ENCODE measurements at regions not wholly inside any gene's neighbourhood (a gene's known extent, or its start where the extent isn't known, plus 50 kb on each side); places are given as distances from the start of the nearest gene placed in this dataset.

- Histone ChIP-seq H2AK9ac (replicated peaks; ENCODE audit: low read depth, low read length, poor library complexity) (no peak overlapping the region), H3K79me1 (ENCODE audit: low read depth in 1 of 2, low read length in 2 of 2) (no peaks in the 10 kb centered on the region), H3K9me1 (ENCODE audit: insufficient read depth, low read length) (no peaks in the 10 kb centered on the region), H3K9me3 (ENCODE audit: control insufficient read depth, insufficient read depth, low read length) (no peaks in the 10 kb centered on the region), H2AFZ (replicated peaks; ENCODE audit: low read length, poor library complexity) (no peak overlapping the region), H3K56ac (ENCODE audit: extremely low read depth, insufficient read depth, low read length) (no peak overlapping the region), H2BK5ac (ENCODE audit: low read depth, low read length, poor library complexity, severe bottlenecking) (no peak overlapping the region), H4K5ac (ENCODE audit: low read depth, low read length) (no peak overlapping the region), H3K4me2 (ENCODE audit: low read depth, low read length) (no peak overlapping the region), H3K4me3 (ENCODE audit: insufficient read depth, low read depth, low read length) (no peak overlapping the region), H2BK20ac (ENCODE audit: low read depth, low read length) (no peak overlapping the region), H4K20me1 (ENCODE audit: insufficient read depth, low read length) (no peaks in the 10 kb centered on the region), H3K18ac (ENCODE audit: low read depth, low read length) (no peak overlapping the region), H4K8ac (ENCODE audit: low read depth in 2 of 2, low read length in 2 of 2) (no peak overlapping the region), H3K27ac (ENCODE audit: insufficient read depth, low read length) (no peak overlapping the region), H3K4ac (ENCODE audit: low read depth, low read length) (no peak overlapping the region), H3K4me1 (ENCODE audit: control insufficient read depth, insufficient read depth, low read length) (no peaks in the 10 kb centered on the region), H4K91ac (ENCODE audit: insufficient read depth, low read depth, low read length) (no peak overlapping the region), H2BK120ac (ENCODE audit: low read depth, low read length) (0 out of 2 replicates have a peak overlapping the region, but pooled peaks have one; percentile 3), H3K36me3 (ENCODE audit: control insufficient read depth, insufficient read depth, low read length) (no peaks in the 10 kb centered on the region), H3K27me3 (ENCODE audit: control insufficient read depth, insufficient read depth, low read length) (peaks cover 6% of the 10 kb centered on the region), H2BK15ac (ENCODE audit: low read depth, low read length) (no peak overlapping the region), H3K14ac (replicated peaks; ENCODE audit: low read depth, low read length) (no peak overlapping the region), H3K23ac (ENCODE audit: low read depth, low read length) (no peak overlapping the region), H2AK5ac (ENCODE audit: low read depth, low read length) (no peak overlapping the region), H3K9ac (ENCODE audit: low read depth, low read length) (no peak overlapping the region)
- TF ChIP-seq RCOR1 (IDR thresholded peaks at IDR 0.05; ENCODE audit: insufficient replicate concordance, low read length) (no peak), CEBPB (IDR thresholded peaks at IDR 0.05; ENCODE audit: low read depth, low read length) (no peak), SMC3 (IDR thresholded peaks at IDR 0.05; ENCODE audit: low read depth, low read length) (no peak), NFE2L2 (IDR thresholded peaks at IDR 0.05; ENCODE audit: low read depth, low read length) (no peak), CTCF (conservative IDR thresholded peaks at IDR 0.05; ENCODE audit: low read depth, low read length) (no peak), FOS (IDR thresholded peaks at IDR 0.05; ENCODE audit: low read depth, low read length) (no peak), BHLHE40 (IDR thresholded peaks at IDR 0.05; ENCODE audit: low read depth, low read length) (no peak), USF2 (IDR thresholded peaks at IDR 0.05; ENCODE audit: low read depth, low read length) (no peak), ELK1 (IDR thresholded peaks at IDR 0.05; ENCODE audit: borderline replicate concordance, low read depth, low read length) (no peak), MAFK (IDR thresholded peaks at IDR 0.05; ENCODE audit: low read depth, low read length) (no peak), MXI1 (IDR thresholded peaks at IDR 0.05; ENCODE audit: borderline replicate concordance, low read depth, low read length) (no peak), CHD1 (IDR thresholded peaks at IDR 0.05; ENCODE audit: low read depth, low read length) (no peak), MAZ (IDR thresholded peaks at IDR 0.05; ENCODE audit: borderline replicate concordance, low read depth, low read length) (no peak), RFX5 (IDR thresholded peaks at IDR 0.05; ENCODE audit: low read depth, low read length) (no peak), RAD21 (IDR thresholded peaks at IDR 0.05; ENCODE audit: low read length) (no peak), POLR2A (IDR thresholded peaks at IDR 0.05; ENCODE audit: low read depth, low read length) (no peak)
- WGBS, 2 experiments (ENCODE audit: extremely low coverage in 2 of 2, insufficient read length in 1 of 2), result no CpG with 5 or more reads among the region's 2 CpGs
- intact Hi-C loops (cut with micrococcal nuclease) (no loop called here), dilution Hi-C loops (cut with HindIII; ENCODE audit: low sequenced_read_pairs, unreplicated experiment) (no loop called here), in situ Hi-C loops (cut with MboI; ENCODE audit: low sequenced_read_pairs) (no loop called here)
- ChIA-PET CTCF (no interaction called here), POLR2A (ENCODE audit: unreplicated experiment) (no interaction called here)
- DNase-seq (no peak), ATAC-seq (ENCODE audit: low read depth) (no peak)
- BruUV-seq (replicated peaks), result no TSS peak
These were observed 150.8 kb upstream of the TMEM170B start for GRCh38 chr6:11386726-11387125.
